Gastroesophageal sphincter (tissue), 3 donors: ENCODE measurements at regions not wholly inside any gene's neighbourhood (a gene's known extent, or its start where the extent isn't known, plus 50 kb on each side); places are given as distances from the start of the nearest gene placed in this dataset.

Source experiments
- CTCF ChIP-seq, 4 experiments: fragments of 200-600 bp in 2 of 4; fragments of 450-650 bp in 2 of 4; sonication (generic) in 1 of 4; IDR thresholded peaks; one replicate each; pipeline ENCODE4 v1.5.1; 2017 to 2019; ENCODE audit warnings: antibody characterized with exemption in 4 of 4, mild to moderate bottlenecking in 2 of 4, moderate library complexity in 2 of 4
- EP300 ChIP-seq: sonication (generic); formaldehyde crosslinking; IDR thresholded peaks from one replicate; pipeline ENCODE4 v1.6.1; 2017; ENCODE audit warnings: antibody characterized with exemption, mild to moderate bottlenecking
- POLR2A ChIP-seq, 2 donors: fragments of 450-650 bp; IDR thresholded peaks; one replicate each; pipeline ENCODE4 v1.6.1; 2017; ENCODE audit warnings: antibody characterized with exemption in 2 of 2, mild to moderate bottlenecking in 2 of 2, moderate library complexity in 1 of 2
- POLR2AphosphoS5 ChIP-seq: sonication (generic); formaldehyde crosslinking; IDR thresholded peaks from one replicate; pipeline ENCODE4 v1.6.1; 2017; ENCODE audit warnings: antibody characterized with exemption

- TF ChIP-seq POLR2A (IDR thresholded peaks at IDR 0.05): no peak
- TF ChIP-seq CTCF (IDR thresholded peaks at IDR 0.05): no peak
- peak; percentile 65 for TF ChIP-seq POLR2AphosphoS5
- no peak for TF ChIP-seq EP300
These were observed 95.6 kb upstream of the SLC38A2 start for GRCh38 chr12:46468160-46468559.
